ENCODE measurements at regions not wholly inside any gene's neighbourhood (a gene's known extent, or its start where the extent isn't known, plus 50 kb on each side); places are given as distances from the start of the nearest gene placed in this dataset.

DNA sequence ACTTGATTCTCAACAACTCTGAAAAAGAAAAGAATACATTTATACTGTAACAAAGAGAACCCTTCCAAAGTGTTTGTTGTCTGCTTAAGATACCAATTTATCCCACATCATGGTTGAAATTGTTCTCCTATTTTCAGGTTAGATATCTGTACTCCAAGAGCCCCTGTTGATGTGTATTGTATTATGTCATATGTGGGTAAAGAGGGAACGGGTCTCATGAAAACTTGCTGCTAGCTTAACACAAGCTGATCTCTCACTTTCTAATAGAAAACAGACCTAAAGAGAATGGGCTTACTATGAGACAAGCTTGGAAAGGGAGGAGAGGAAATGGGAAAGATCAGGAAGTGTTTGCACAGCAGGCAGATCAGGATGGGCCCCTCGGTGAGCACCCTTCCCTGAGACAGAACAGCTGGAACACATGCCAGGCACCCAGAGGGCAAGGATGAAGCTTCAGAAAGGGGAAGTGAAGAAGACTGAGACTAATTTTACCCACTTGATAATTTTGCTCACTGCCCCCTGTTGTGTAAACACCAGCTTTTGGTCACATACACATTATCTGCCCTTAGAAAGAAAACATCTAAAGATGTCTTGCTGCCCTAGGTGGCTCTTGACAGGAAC, 747.9 kb upstream of the CCDC54 start:
- TF ChIP-seq, protein P1, sequence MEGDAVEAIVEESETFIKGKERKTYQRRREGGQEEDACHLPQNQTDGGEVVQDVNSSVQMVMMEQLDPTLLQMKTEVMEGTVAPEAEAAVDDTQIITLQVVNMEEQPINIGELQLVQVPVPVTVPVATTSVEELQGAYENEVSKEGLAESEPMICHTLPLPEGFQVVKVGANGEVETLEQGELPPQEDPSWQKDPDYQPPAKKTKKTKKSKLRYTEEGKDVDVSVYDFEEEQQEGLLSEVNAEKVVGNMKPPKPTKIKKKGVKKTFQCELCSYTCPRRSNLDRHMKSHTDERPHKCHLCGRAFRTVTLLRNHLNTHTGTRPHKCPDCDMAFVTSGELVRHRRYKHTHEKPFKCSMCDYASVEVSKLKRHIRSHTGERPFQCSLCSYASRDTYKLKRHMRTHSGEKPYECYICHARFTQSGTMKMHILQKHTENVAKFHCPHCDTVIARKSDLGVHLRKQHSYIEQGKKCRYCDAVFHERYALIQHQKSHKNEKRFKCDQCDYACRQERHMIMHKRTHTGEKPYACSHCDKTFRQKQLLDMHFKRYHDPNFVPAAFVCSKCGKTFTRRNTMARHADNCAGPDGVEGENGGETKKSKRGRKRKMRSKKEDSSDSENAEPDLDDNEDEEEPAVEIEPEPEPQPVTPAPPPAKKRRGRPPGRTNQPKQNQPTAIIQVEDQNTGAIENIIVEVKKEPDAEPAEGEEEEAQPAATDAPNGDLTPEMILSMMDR (IDR thresholded peaks at IDR 0.05): no peak
- TF ChIP-seq POLR2A (IDR thresholded peaks at IDR 0.05): no peak

All from upper lobe of left lung (tissue), 4 donors.